ENCODE measurements at regions not wholly inside any gene's neighbourhood (a gene's known extent, or its start where the extent isn't known, plus 50 kb on each side); places are given as distances from the start of the nearest gene placed in this dataset.

DNA sequence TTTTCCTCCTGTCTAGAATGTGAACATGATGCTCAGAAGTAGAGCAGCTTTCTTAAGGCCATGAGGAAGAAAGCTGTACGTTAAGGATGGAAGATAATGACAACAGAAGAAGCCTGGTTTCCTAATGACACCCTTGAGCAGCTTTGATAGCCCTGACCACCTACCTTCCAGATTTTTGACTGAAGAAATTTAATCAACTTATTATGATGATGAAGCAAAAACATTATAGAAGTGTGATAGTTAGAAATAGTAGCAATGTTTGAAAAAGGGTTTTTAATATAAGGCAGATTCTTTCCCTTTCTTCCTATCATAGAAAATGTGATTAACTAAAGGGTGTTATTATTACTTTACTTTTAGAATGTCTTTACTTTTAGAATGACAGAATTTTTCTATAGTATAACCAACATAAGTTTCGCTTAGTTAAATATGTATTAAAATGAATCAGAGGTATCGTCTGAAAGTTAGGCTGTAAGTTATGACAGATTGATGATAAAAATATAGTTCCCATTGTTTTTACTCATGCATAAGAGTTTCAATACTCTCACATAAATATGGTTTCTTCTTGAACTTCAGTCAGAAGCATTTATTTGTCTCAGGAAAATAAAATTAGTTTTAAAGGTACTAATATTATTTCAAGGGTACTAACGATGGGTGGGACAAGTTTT, 50.1 kb upstream of the PPFIA2 start:
- Histone ChIP-seq H3K27me3 (ENCODE audit: insufficient read depth, low read length) (peaks cover 32% of the 10 kb centered on the region), H3K4me1 (ENCODE audit: insufficient read depth, low read length) (peaks cover 17% of the 10 kb centered on the region), H3K9me3 (ENCODE audit: low read depth, low read length) (no peaks in the 10 kb centered on the region), H3K4me3 (ENCODE audit: low read length) (no peak overlapping the region)

All from mononuclear cell (primary cell).